RWPE2 (cell line): ENCODE measurements at regions not wholly inside any gene's neighbourhood (a gene's known extent, or its start where the extent isn't known, plus 50 kb on each side); places are given as distances from the start of the nearest gene placed in this dataset.

Experiments used
- ATAC-seq: fragments of 200-7000 bp; cut with Tn5 transposase; 3 replicates; pipeline ENCODE4 v1.9.1; 2021; ENCODE audit warnings: low read depth
- DNase-seq: peaks from one replicate; pipeline ENCODE4 v3.0.0-alpha.2; 2020; ENCODE audit warnings: low spot score
- H3K27ac ChIP-seq: fragments of 450-650 bp; 2 replicates; pipeline ENCODE4 v1.5.1; 2017; ENCODE audit warnings: mild to moderate bottlenecking; ENCODE audit not compliant: poor library complexity, severe bottlenecking
- H3K27me3 ChIP-seq: fragments of 250-450 bp; sonication (Bioruptor Pico); 2 replicates; pipeline ENCODE4 v1.5.1; 2021; ENCODE audit warnings: mild to moderate bottlenecking, moderate library complexity; ENCODE audit not compliant: insufficient read depth, poor library complexity, severe bottlenecking
- H3K36me3 ChIP-seq: fragments of 250-450 bp; sonication (Bioruptor Pico); 2 replicates; pipeline ENCODE4 v1.5.1; 2020; ENCODE audit warnings: low read depth, mild to moderate bottlenecking, moderate library complexity
- H3K4me1 ChIP-seq: fragments of 250-450 bp; sonication (Bioruptor Pico); 2 replicates; pipeline ENCODE4 v1.5.1; 2021; ENCODE audit warnings: mild to moderate bottlenecking, moderate library complexity; ENCODE audit not compliant: insufficient read depth, poor library complexity, severe bottlenecking
- H3K4me3 ChIP-seq: fragments of 250-450 bp; sonication (Bioruptor Pico); 2 replicates; pipeline ENCODE4 v1.5.1; 2021; ENCODE audit warnings: mild to moderate bottlenecking, moderate library complexity; ENCODE audit not compliant: severe bottlenecking
- H3K9me3 ChIP-seq: fragments of 250-450 bp; sonication (Bioruptor Pico); 2 replicates; pipeline ENCODE4 v1.5.1; 2021; ENCODE audit warnings: mild to moderate bottlenecking, moderate library complexity; ENCODE audit not compliant: severe bottlenecking
- CTCF ChIP-seq: fragments of 450-650 bp; IDR thresholded peaks from one replicate; pipeline ENCODE4 v1.5.1; 2017; ENCODE audit warnings: mild to moderate bottlenecking, moderate library complexity; ENCODE audit not compliant: poor library complexity, severe bottlenecking

GRCh38 chr3:163957072-163957471 is 1121.2 kb downstream of the SI start:
- no peak for TF ChIP-seq CTCF
- ATAC-seq (no peak), DNase-seq (no peak)
- Histone ChIP-seq H3K27ac (no peak overlapping the region), H3K27me3 (no peaks in the 10 kb centered on the region), H3K9me3 (no peaks in the 10 kb centered on the region), H3K4me1 (no peaks in the 10 kb centered on the region), H3K4me3 (no peak overlapping the region), H3K36me3 (no peaks in the 10 kb centered on the region)

- TF ChIP-seq CTCF, result no peak
- Histone ChIP-seq H3K27me3 (no peaks in the 10 kb centered on the region), H3K4me3 (no peak overlapping the region), H3K36me3 (no peaks in the 10 kb centered on the region), H3K4me1 (no peaks in the 10 kb centered on the region), H3K9me3 (no peaks in the 10 kb centered on the region), H3K27ac (no peak overlapping the region)
- ATAC-seq, result no peak
- no peak for DNase-seq
Measured at GRCh38 chr3:163953526-163953925, 1124.8 kb downstream of the SI start.

- no peaks in the 10 kb centered on the region for H3K4me1 ChIP-seq
- TF ChIP-seq CTCF, result no peak
- H3K9me3 ChIP-seq, result no peaks in the 10 kb centered on the region
- ATAC-seq (no peak), DNase-seq (no peak)
- no peaks in the 10 kb centered on the region for H3K36me3 ChIP-seq
- no peak overlapping the region for H3K4me3 ChIP-seq
- no peak overlapping the region for H3K27ac ChIP-seq
- H3K27me3 ChIP-seq, result no peaks in the 10 kb centered on the region
Measured at GRCh38 chr3:163952499-163952898, 1125.8 kb downstream of the SI start.

- Histone ChIP-seq H3K4me3 (no peak overlapping the region), H3K27ac (no peak overlapping the region), H3K9me3 (no peaks in the 10 kb centered on the region), H3K36me3 (no peaks in the 10 kb centered on the region), H3K4me1 (no peaks in the 10 kb centered on the region), H3K27me3 (no peaks in the 10 kb centered on the region)
- ATAC-seq, result no peak
- no peak for DNase-seq
- TF ChIP-seq CTCF, result peak; percentile 47
Measured at GRCh38 chr3:163951397-163951987, 1126.8 kb downstream of the SI start.

- ATAC-seq, result no peak
- no peak for TF ChIP-seq CTCF
- Histone ChIP-seq H3K4me3 (no peak overlapping the region), H3K9me3 (no peaks in the 10 kb centered on the region), H3K27ac (no peak overlapping the region), H3K27me3 (no peaks in the 10 kb centered on the region), H3K4me1 (no peaks in the 10 kb centered on the region), H3K36me3 (no peaks in the 10 kb centered on the region)
- DNase-seq, result no peak
Measured at GRCh38 chr3:163946785-163947184, 1131.5 kb downstream of the SI start.
